NCI-H226 (cell line): ENCODE measurements at regions not wholly inside any gene's neighbourhood (a gene's known extent, or its start where the extent isn't known, plus 50 kb on each side); places are given as distances from the start of the nearest gene placed in this dataset.
"Not testable (repeated sequence)": the region's sequence is repeated elsewhere in the genome, so short reads cannot be mapped to it uniquely, and the experiment has no call there.

ENCODE experiments used
- DNase-seq: peaks from one replicate; pipeline ENCODE4 v3.0.0-alpha.2; 2015

- DNase-seq = no peak
These were observed 156.5 kb upstream of the MED14 start for GRCh38 chrX:40891798-40892197.

GRCh38 chrX:40893251-40893910, 158.0 kb upstream of the MED14 start:
- DNase-seq = no peak

- DNase-seq = no peak
These were observed 159.9 kb upstream of the MED14 start for GRCh38 chrX:40895246-40895645.

- no peak for DNase-seq
These were observed 162.5 kb upstream of the MED14 start for GRCh38 chrX:40897718-40898270.

GRCh38 chrX:40904739-40905138, 169.4 kb upstream of the MED14 start:
- DNase-seq = not testable (repeated sequence)

GRCh38 chrX:40908026-40908425, 172.7 kb upstream of the MED14 start:
- peak; percentile 31 for DNase-seq

- peak; percentile 64 for DNase-seq
These were observed 173.6 kb upstream of the MED14 start for GRCh38 chrX:40908857-40909475.

GRCh38 chrX:40912166-40912565, 173.1 kb upstream of the USP9X start:
- no peak for DNase-seq

GRCh38 chrX:40912576-40912975, 172.7 kb upstream of the USP9X start:
- peak; percentile 54 for DNase-seq

GRCh38 chrX:40920351-40920750, 164.9 kb upstream of the USP9X start:
- DNase-seq = no peak

GRCh38 chrX:40922307-40922706, 162.9 kb upstream of the USP9X start:
- DNase-seq = peak; percentile 66

- peak; percentile 64 for DNase-seq
These were observed 158.4 kb upstream of the USP9X start for GRCh38 chrX:40926739-40927427.

GRCh38 chrX:40928076-40928475, 157.2 kb upstream of the USP9X start:
- no peak for DNase-seq

- DNase-seq = no peak
These were observed 153.3 kb upstream of the USP9X start for GRCh38 chrX:40931921-40932320.

GRCh38 chrX:40933132-40933705, 152.0 kb upstream of the USP9X start:
- no peak for DNase-seq

GRCh38 chrX:40933706-40934425, 151.4 kb upstream of the USP9X start:
- DNase-seq = peak; percentile 43

GRCh38 chrX:40936827-40937226, 148.4 kb upstream of the USP9X start:
- no peak for DNase-seq

GRCh38 chrX:40938423-40938822, 146.8 kb upstream of the USP9X start:
- no peak for DNase-seq

GRCh38 chrX:40943093-40943641, 142.1 kb upstream of the USP9X start:
- no peak for DNase-seq

- DNase-seq = peak; percentile 30
These were observed 139.9 kb upstream of the USP9X start for GRCh38 chrX:40945361-40945713.

- DNase-seq = peak; percentile 64
These were observed 138.0 kb upstream of the USP9X start for GRCh38 chrX:40947276-40947675.

- DNase-seq = no peak
These were observed 136.2 kb upstream of the USP9X start for GRCh38 chrX:40949071-40949470.

GRCh38 chrX:40950546-40950945, 134.7 kb upstream of the USP9X start:
- DNase-seq = no peak
